ENCODE measurements at regions not wholly inside any gene's neighbourhood (a gene's known extent, or its start where the extent isn't known, plus 50 kb on each side); places are given as distances from the start of the nearest gene placed in this dataset.
A peak's percentile ranks its signal among the peaks of the same experiment; 100 is the strongest.
"Not testable (repeated sequence)": the region's sequence is repeated elsewhere in the genome, so short reads cannot be mapped to it uniquely, and the experiment has no call there.

GRCh38 chr2:215742021-215742420 is 271.3 kb downstream of the MREG start:
- no peak for DNase-seq

GRCh38 chr2:215740071-215740470 is 273.3 kb downstream of the MREG start:
- DNase-seq: no peak

- no peak for DNase-seq
Measured at GRCh38 chr2:215738351-215738750, 275.0 kb downstream of the MREG start.

- DNase-seq: no peak
Measured at GRCh38 chr2:215737477-215737876, 275.9 kb downstream of the MREG start.

GRCh38 chr2:215736653-215737290 is 276.6 kb downstream of the MREG start:
- peak; percentile 78 for DNase-seq

GRCh38 chr2:215731108-215731658 is 282.2 kb downstream of the MREG start:
- DNase-seq: no peak

- DNase-seq: no peak
Measured at GRCh38 chr2:215729985-215730620, 283.2 kb downstream of the MREG start.

- DNase-seq: peak; percentile 96
Measured at GRCh38 chr2:215728504-215729065, 284.8 kb downstream of the MREG start.

GRCh38 chr2:215727507-215728503 is 285.5 kb downstream of the MREG start:
- DNase-seq: peak; percentile 59

GRCh38 chr2:215726070-215726469 is 287.3 kb downstream of the MREG start:
- DNase-seq: no peak

GRCh38 chr2:215724146-215724545 is 288.3 kb upstream of the FN1 start:
- DNase-seq: peak; percentile 50

GRCh38 chr2:215723631-215724011 is 287.8 kb upstream of the FN1 start:
- no peak for DNase-seq

GRCh38 chr2:215722986-215723630 is 287.2 kb upstream of the FN1 start:
- DNase-seq: peak; percentile 57

- DNase-seq: no peak
Measured at GRCh38 chr2:215722125-215722524, 286.3 kb upstream of the FN1 start.

GRCh38 chr2:215721515-215721914 is 285.6 kb upstream of the FN1 start:
- not testable (repeated sequence) for DNase-seq

- DNase-seq: no peak
Measured at GRCh38 chr2:215718890-215719289, 283.0 kb upstream of the FN1 start.

- DNase-seq: no peak
Measured at GRCh38 chr2:215718436-215718835, 282.6 kb upstream of the FN1 start.

- peak; percentile 61 for DNase-seq
Measured at GRCh38 chr2:215717501-215718381, 281.9 kb upstream of the FN1 start.

GRCh38 chr2:215716956-215717355 is 281.1 kb upstream of the FN1 start:
- DNase-seq: no peak

- peak; percentile 91 for DNase-seq
Measured at GRCh38 chr2:215712871-215713790, 277.3 kb upstream of the FN1 start.
